HFF-Myc (cell line): ENCODE measurements at regions not wholly inside any gene's neighbourhood (a gene's known extent, or its start where the extent isn't known, plus 50 kb on each side); places are given as distances from the start of the nearest gene placed in this dataset.

Experiments
- DNase-seq: peaks from one replicate; pipeline ENCODE4 v3.0.0-alpha.2; 2011; ENCODE audit warnings: low read depth; ENCODE audit errors: extremely low read depth
- H3K4me3 ChIP-seq: replicated peaks from 2 replicates; pipeline ENCODE4 v1.5.1; 2011; ENCODE audit warnings: low read depth, mild to moderate bottlenecking, control low read depth, low read length
- TF ChIP-seq, protein P1 (sequence below): IDR thresholded peaks from 2 replicates; pipeline ENCODE4 v1.5.1; 2012; ENCODE audit warnings: mild to moderate bottlenecking, low read depth, low read length, control low read depth; ENCODE audit errors: missing control alignments

DNA sequence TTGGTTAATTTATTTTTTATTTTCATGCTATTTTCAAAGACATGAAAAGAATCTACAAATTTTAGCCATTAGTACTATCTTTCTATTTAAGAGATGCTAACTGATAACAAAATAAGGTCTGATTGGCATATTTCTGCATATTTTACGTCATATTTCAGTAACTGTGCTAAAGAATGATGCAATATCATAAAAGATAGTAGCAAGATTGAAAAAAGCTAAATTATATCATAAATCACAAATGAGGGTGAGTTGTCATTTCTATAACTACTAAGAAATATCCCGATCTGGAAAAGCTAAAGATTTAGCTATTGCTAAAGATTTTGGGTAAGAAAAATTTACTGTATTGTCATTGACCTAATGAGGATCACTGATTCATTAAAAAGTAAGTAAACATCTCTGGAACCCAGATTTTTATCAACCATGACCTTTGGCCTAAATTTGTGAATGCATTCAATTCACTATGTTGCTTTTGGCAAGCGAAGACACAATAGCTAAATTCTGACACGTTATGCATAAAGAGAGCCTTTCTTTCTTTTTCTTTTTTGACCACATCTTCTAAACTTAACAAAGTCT is 103.6 kb downstream of the HPGD start:
- TF ChIP-seq, protein P1, sequence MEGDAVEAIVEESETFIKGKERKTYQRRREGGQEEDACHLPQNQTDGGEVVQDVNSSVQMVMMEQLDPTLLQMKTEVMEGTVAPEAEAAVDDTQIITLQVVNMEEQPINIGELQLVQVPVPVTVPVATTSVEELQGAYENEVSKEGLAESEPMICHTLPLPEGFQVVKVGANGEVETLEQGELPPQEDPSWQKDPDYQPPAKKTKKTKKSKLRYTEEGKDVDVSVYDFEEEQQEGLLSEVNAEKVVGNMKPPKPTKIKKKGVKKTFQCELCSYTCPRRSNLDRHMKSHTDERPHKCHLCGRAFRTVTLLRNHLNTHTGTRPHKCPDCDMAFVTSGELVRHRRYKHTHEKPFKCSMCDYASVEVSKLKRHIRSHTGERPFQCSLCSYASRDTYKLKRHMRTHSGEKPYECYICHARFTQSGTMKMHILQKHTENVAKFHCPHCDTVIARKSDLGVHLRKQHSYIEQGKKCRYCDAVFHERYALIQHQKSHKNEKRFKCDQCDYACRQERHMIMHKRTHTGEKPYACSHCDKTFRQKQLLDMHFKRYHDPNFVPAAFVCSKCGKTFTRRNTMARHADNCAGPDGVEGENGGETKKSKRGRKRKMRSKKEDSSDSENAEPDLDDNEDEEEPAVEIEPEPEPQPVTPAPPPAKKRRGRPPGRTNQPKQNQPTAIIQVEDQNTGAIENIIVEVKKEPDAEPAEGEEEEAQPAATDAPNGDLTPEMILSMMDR, result no peak
- H3K4me3 ChIP-seq, result no peak overlapping the region
- DNase-seq, result no peak

DNA sequence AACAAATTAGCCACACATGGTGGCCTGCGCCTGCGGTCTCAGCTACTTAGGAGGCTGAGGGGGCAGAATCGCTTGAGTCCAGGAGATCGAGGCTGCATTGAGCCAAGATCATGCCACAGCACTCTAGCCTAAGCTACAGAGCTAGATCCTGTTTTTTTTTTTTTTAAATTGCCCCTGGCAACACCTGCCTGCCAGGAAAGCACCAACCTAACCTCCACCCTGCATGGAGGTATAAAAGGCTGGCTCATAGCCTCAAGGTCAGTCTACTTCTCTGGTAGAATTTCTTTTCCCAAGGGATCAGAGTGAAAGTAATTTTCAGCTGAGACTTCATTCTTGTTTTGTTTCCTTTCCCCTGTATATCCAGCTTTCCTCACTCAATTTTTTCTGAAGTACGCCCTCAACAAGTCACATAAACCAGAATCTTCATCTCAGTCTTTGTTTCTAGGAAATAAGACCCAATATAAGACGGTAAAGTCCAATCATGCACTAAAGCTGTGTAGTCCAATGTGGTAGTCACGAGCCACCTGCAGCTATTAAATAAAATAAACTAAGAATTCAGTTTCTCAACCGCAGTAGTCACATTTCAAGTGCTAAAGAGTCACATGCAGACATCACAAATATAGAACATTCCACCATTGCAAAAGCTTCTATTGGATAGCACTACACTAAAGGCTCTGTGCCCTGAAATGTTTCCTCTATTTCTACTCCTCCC is 113.3 kb downstream of the HPGD start:
- no peak overlapping the region for H3K4me3 ChIP-seq
- no peak for DNase-seq
- TF ChIP-seq, protein P1, result no peak

- DNase-seq, result no peak
- TF ChIP-seq, protein P1, result no peak
- no peak overlapping the region for H3K4me3 ChIP-seq
Measured at GRCh38 chr4:174406383-174406782, 115.9 kb downstream of the HPGD start.

- H3K4me3 ChIP-seq, result no peak overlapping the region
- no peak for DNase-seq
- TF ChIP-seq, protein P1, result no peak
Measured at GRCh38 chr4:174405923-174406322, 116.4 kb downstream of the HPGD start.

DNA sequence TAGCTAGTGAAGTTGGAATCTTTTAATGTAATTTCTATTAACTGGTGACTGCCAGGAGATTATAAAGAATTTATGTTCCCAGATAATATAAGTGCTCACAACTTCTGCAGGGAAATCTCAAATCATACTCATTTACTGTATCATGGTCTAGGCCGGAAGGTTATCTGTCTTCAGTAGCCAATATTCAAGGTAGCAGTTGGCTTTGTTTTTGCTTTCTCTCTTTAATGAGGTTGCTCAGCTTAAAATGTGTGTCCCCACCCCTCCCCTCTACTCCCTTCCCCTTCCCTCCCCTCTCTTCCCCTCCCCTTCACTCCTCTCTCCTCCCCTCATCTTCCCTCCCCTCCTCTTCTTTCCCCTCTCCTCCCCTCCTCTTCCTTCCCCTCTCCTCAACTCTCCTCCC is 117.6 kb downstream of the HPGD start:
- H3K4me3 ChIP-seq, result no peak overlapping the region
- TF ChIP-seq, protein P1, result no peak
- no peak for DNase-seq

DNA sequence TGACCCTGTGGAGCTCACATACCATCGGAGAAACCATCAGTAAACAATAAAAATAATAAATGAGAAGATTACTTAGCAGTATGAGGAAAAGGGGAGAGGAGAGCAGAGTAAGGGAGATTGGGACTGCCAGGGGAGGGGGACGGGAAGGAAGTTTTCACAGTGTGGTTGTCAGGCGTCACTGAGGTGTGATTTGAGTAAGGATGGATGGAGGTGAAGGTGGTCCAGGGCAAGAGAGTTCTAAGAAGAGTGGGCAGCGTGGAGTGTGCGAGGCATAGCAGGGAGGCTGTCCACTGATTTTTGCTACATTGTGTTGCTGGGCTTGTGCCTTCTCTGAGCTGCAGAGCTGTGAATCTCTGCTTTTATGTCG is 119.1 kb downstream of the HPGD start:
- TF ChIP-seq, protein P1, result no peak
- H3K4me3 ChIP-seq, result no peak overlapping the region
- DNase-seq, result no peak
